ENCODE measurements at regions not wholly inside any gene's neighbourhood (a gene's known extent, or its start where the extent isn't known, plus 50 kb on each side); places are given as distances from the start of the nearest gene placed in this dataset.

GRCh38 chr10:125557311-125557710 is 125.7 kb downstream of the TEX36 start:
- Mint-ChIP-seq H3K4me1 (ENCODE audit: low read depth, unreplicated experiment) (peaks cover 21% of the 10 kb centered on the region), H3K36me3 (ENCODE audit: insufficient read depth, unreplicated experiment) (peaks cover 6% of the 10 kb centered on the region), H3K9me3 (ENCODE audit: unreplicated experiment) (peaks cover 10% of the 10 kb centered on the region), H3K27ac (ENCODE audit: unreplicated experiment) (peak overlapping the region; percentile 7), H3K4me3 (ENCODE audit: unreplicated experiment) (peak overlapping the region; percentile 13), H3K27me3 (ENCODE audit: insufficient read depth, unreplicated experiment) (peaks cover 2% of the 10 kb centered on the region)
- Histone ChIP-seq H3K27me3 (replicated peaks; ENCODE audit: control insufficient read depth, insufficient read depth, low read length) (no peaks in the 10 kb centered on the region), H3K36me3 (ENCODE audit: control insufficient read depth, insufficient read depth, low read length) (no peaks in the 10 kb centered on the region), H3K4me1 (peaks cover 8% of the 10 kb centered on the region), H3K4me3 (ENCODE audit: low read depth, low read length) (no peak overlapping the region), H3K9me3 (no peaks in the 10 kb centered on the region)
- BruUV-seq (replicated peaks), result no TSS peak
- intact Hi-C loops (cut with micrococcal nuclease; ENCODE audit: unreplicated experiment), result no loop called here
- TF ChIP-seq CTCF (IDR thresholded peaks at IDR 0.05; ENCODE audit: insufficient read depth in 1 of 2, low read depth in 1 of 2, low read length in 1 of 2, severe bottlenecking in 1 of 2, unreplicated experiment in 1 of 2), result no peak
- POLR2A ChIA-PET, result no interaction called here
- peak in 1 of 2 experiments; percentile 5 for DNase-seq
- CTCF ChIA-PET, result no interaction called here

GRCh38 chr10:125556882-125557281 is 126.1 kb downstream of the TEX36 start:
- intact Hi-C loops (cut with micrococcal nuclease; ENCODE audit: unreplicated experiment), result no loop called here
- Histone ChIP-seq H3K27me3 (replicated peaks; ENCODE audit: control insufficient read depth, insufficient read depth, low read length) (no peaks in the 10 kb centered on the region), H3K9me3 (no peaks in the 10 kb centered on the region), H3K4me3 (ENCODE audit: low read depth, low read length) (no peak overlapping the region), H3K36me3 (ENCODE audit: control insufficient read depth, insufficient read depth, low read length) (no peaks in the 10 kb centered on the region), H3K4me1 (peaks cover 8% of the 10 kb centered on the region)
- ChIA-PET POLR2A (no interaction called here), CTCF (no interaction called here)
- Mint-ChIP-seq H3K27ac (ENCODE audit: unreplicated experiment) (peak overlapping the region; percentile 7), H3K27me3 (ENCODE audit: insufficient read depth, unreplicated experiment) (peaks cover 2% of the 10 kb centered on the region), H3K9me3 (ENCODE audit: unreplicated experiment) (peaks cover 10% of the 10 kb centered on the region), H3K36me3 (ENCODE audit: insufficient read depth, unreplicated experiment) (peaks cover 6% of the 10 kb centered on the region), H3K4me1 (ENCODE audit: low read depth, unreplicated experiment) (peaks cover 21% of the 10 kb centered on the region), H3K4me3 (ENCODE audit: unreplicated experiment) (peak overlapping the region; percentile 13)
- no TSS peak for BruUV-seq (replicated peaks)
- peak in 1 of 2 experiments; percentile 28 for DNase-seq
- no peak for TF ChIP-seq CTCF (IDR thresholded peaks at IDR 0.05; ENCODE audit: insufficient read depth in 1 of 2, low read depth in 1 of 2, low read length in 1 of 2, severe bottlenecking in 1 of 2, unreplicated experiment in 1 of 2)

GRCh38 chr10:125555743-125556142 is 127.2 kb downstream of the TEX36 start:
- Histone ChIP-seq H3K9me3 (no peaks in the 10 kb centered on the region), H3K27me3 (replicated peaks; ENCODE audit: control insufficient read depth, insufficient read depth, low read length) (no peaks in the 10 kb centered on the region), H3K4me3 (ENCODE audit: low read depth, low read length) (no peak overlapping the region), H3K36me3 (ENCODE audit: control insufficient read depth, insufficient read depth, low read length) (no peaks in the 10 kb centered on the region), H3K4me1 (peaks cover 8% of the 10 kb centered on the region)
- H3K27ac Mint-ChIP-seq (ENCODE audit: unreplicated experiment), result no peak overlapping the region
- no peak for DNase-seq
- H3K4me1 Mint-ChIP-seq (ENCODE audit: low read depth, unreplicated experiment), result peaks cover 21% of the 10 kb centered on the region
- H3K36me3 Mint-ChIP-seq (ENCODE audit: insufficient read depth, unreplicated experiment), result peaks cover 6% of the 10 kb centered on the region
- peaks cover 2% of the 10 kb centered on the region for H3K27me3 Mint-ChIP-seq (ENCODE audit: insufficient read depth, unreplicated experiment)
- CTCF ChIA-PET, result no interaction called here
- H3K9me3 Mint-ChIP-seq (ENCODE audit: unreplicated experiment), result peaks cover 10% of the 10 kb centered on the region
- TF ChIP-seq CTCF (IDR thresholded peaks at IDR 0.05; ENCODE audit: insufficient read depth in 1 of 2, low read depth in 1 of 2, low read length in 1 of 2, severe bottlenecking in 1 of 2, unreplicated experiment in 1 of 2), result no peak
- no TSS peak for BruUV-seq (replicated peaks)
- H3K4me3 Mint-ChIP-seq (ENCODE audit: unreplicated experiment), result no peak overlapping the region
- intact Hi-C loops (cut with micrococcal nuclease; ENCODE audit: unreplicated experiment), result no loop called here
- POLR2A ChIA-PET, result no interaction called here
